Urothelium cell line (cell line): ENCODE measurements at regions not wholly inside any gene's neighbourhood (a gene's known extent, or its start where the extent isn't known, plus 50 kb on each side); places are given as distances from the start of the nearest gene placed in this dataset.

ENCODE experiments used
- DNase-seq: peaks from one replicate; pipeline ENCODE4 v3.0.0; 2011; ENCODE audit warnings: low spot score, mixed read lengths
- FAIRE-seq: peaks from 2 replicates; lab custom pipeline; 2011; peaks lifted over from hg19 to GRCh38; lab: Jason Lieb, UNC

DNA sequence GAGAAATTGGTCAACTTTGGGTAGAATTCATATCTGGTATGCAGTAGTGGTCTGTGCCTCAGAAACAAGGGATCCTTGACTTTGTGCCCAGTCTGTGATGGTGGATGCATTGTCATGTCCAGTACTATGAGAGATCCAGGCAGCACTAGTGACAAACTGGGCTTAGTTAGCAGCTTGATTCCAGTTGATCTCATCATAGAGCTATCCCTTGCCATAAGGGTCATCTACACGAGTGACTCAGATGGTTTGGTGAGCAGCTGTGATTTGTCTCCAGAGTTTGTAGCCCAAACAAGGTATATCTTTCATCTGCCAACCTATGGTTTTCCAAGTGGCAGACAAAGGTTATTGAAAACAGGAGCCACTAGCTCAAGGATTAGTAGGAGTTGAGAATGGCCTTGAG, 298.8 kb downstream of the GBA3 start:
- FAIRE-seq (no peak), DNase-seq (no peak)

DNA sequence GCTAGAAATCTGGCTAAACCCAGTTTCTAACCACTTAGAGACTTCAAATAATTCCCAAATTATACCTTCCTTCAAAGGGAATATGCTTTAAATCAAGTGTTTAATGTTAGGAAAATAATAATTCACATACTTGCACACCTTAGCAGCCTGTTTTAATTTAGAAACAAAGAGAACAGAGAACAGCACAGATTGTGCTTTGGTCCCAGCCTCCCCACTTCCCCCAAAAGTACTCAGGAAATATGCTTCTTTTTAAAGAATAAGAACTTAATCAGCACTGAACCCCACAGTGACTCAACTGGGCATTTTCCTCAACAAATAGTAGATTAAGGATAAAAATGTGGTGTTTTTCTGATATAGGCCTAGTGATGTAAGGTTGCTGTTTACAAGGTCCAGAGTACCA, 295.8 kb downstream of the GBA3 start:
- FAIRE-seq (no peak), DNase-seq (no peak)

DNA sequence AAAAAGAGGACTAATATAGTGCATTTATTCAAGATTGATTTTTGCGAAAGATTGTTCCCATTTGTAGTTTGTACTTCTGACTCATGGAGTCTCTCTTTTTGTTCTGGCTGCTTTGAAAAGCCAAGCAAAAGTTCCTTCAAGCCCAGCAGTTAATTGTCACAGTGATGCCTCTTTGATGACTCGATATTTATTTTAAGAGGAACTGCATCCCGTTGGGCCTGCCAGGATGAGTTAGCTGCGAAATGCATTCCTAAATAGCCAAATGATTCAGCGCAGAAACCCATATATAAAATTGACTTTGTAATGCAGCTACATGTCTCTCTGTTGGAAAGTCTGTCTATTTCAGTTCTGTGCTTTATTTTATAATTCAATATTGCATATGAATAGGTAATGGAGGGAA, 295.1 kb downstream of the GBA3 start:
- DNase-seq (no peak), FAIRE-seq (no peak)

DNA sequence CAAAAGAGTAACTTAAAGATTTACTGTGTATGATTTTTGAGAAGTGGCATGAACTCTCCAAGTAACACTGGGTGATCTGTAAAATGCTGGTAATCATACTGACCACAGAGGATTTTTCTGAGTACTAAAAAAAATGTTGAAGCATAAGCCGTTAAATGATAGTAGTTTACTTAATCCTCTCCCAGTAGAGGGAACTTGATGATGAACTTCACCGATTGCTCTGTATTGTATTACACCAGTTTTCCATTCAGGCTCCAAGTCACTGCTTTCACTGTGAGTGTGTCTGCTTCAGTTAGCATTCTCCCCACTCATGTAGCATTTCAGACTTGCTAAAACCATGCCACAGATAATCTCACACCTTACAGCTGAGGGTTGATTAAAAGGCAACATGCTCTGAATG, 294.1 kb downstream of the GBA3 start:
- FAIRE-seq = no peak
- DNase-seq = no peak

DNA sequence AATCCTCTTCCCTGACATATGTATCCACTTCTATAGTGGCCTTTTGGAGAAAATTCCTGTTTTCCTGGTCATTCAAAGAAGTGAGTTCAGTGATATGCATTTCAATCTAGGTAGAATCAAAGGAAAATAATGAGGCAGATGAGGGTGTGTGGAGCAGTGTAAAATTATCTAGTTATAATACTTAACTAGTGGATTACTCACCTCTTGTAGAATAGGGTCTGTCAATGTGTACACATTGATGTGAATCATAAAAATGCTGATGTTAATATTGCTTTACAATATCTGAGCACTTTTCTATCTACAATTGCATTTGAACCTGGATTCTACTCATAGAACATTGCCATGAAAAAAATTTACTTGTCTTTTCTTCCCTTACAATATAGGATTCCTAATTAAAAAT, 293.5 kb downstream of the GBA3 start:
- no peak for DNase-seq
- FAIRE-seq = no peak

DNA sequence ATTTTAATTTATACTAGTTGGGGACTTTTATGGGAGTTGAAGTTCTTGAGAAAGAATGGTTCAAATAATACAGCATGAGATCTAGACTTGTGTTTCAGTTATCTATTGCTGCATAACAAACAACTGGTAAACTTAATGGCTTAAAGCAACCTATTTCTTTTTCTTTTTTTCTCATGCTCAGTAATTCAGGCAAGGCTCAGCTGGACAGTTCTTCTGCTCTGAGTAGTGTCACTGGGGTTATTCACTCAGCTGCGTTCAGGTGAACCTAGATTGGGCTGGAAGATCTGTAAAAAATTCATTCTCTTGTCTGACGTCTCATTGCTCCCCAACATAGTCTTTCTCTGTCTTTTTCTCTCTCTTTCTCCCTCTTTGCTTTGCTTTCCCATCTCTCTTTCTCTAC, 291.7 kb downstream of the GBA3 start:
- no peak for DNase-seq
- no peak for FAIRE-seq

DNA sequence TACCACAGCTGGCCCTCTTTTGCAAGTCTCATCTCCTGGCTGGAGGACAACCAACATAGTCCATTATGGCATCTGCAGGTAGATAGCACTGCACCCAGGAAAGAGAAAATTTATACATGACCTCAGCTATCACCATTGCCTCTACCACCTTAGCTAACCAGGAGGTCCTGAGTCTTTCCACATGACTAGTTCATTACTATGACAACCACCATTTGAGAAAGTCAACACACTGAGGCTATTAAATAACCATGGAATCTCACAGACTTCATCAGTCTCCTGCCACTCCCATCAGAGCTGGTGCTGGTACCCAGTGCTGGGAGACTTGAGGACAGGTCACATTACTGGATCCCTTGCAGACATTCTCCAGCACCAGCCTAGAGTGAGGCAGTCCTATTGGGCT, 285.9 kb downstream of the GBA3 start:
- no peak for DNase-seq
- no peak for FAIRE-seq

DNA sequence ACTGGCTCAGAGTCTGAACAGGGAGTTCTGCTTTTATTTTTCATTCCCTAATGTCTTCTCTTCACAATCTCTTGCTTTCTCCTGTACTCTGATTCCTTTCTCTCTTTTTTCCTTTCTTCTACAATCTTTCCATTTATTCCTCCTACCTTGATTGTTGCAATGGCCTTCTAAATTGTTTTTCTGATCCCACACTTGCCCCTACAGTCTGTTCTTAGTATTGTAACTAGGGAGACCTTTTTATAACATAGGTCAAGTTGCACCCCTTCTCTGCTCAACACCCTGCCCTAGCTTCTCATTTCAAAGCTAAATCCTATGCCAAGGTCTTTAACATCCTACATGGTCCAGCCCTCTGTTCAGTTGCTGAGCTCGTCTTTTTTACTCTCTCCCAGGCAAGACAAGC, 277.9 kb downstream of the GBA3 start:
- DNase-seq (no peak), FAIRE-seq (no peak)

DNA sequence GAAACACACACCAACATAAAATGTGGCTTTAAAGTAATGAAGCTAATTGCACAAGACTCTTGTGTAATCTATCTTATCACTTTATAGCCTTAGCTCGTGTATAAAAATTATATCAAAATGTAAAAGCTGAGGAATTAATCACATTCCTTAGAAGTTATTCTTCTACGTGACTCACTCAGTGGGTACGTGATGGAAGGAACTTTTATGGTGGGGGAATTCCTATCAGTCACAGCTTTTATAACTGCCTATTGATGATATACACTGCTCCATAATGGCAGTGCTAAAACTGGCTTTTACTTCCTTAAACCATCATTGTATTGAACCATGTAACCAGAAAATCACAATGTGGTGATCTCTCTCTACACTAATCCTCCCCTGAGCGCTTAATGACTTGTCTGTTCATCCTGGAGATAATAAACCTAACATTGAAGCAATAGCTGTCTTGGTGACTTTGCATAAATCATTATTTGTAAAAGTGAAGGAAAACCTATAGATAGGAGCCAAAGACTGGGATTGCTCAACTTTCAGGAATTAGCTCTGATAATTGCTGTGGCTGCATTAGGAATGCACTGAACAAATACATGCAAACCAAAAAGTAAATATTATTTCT, 276.7 kb downstream of the GBA3 start:
- peak; percentile 4 for DNase-seq
- no peak for FAIRE-seq

DNA sequence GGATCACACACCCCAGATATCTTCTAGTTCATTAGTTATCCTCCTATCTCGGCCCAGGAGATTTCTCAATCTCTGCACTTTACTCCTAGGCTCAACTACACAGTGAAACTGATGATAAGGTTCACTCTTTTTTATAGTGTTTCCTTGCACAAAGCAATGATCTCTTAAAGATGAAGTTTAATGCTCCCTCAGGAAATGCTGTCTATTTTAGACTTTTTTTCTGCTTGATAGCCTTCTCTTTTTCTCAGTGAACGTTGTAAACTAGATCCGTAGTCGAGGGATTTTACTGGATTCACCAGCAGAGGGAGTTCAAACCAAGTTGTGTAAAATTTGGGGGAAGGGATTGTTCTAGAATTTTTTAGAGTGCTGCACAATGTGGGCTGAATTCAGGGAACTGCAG, 269.6 kb downstream of the GBA3 start:
- peak; percentile 5 for DNase-seq

DNA sequence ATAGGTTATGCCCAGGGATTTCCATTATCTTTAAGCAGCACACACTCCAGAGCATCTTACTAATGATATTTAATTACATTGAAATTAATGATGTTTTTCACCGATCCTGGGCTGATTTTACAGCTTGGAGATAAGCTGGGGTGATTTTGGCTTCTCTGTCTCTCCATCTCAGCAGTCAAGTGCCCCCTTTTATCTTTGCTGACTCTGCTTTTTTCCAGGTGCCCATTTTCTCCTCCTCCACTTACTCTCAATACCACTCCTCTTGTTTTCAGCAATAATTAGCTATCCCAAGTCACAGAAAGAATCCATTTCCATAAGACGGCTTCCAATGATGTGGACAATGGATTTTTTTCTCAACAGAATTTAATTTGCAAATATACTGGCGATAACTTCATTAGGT, 266.7 kb downstream of the GBA3 start:
- no peak for DNase-seq
- no peak for FAIRE-seq

More for the DNA sequence above, 269.6 kb downstream of the GBA3 start:
- no peak for FAIRE-seq

DNA sequence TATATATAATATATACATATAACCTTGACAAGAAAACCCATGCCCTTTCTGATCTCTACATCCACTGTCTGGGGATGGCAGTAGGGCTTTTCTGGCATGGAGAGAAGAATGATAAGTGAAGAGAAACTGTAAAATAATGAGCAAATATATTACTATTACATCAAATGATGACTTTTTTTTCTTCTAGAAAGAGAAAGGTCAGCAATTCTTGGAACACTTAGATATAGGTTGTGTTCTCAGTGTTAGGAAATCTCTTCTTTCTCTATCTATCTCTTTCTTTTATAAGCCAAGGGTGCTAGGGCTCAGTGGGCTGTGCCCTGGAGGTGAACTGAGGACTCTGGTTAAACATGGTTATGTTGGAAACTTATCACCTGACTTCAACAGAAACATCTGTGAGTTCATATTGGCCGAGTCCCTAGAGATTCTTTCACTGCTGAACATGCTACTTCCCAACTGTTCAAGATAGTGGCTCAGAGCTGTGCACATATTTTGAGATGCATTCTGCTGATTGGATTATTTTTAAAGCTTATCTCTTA, 265.1 kb downstream of the GBA3 start:
- DNase-seq (no peak), FAIRE-seq (no peak)

DNA sequence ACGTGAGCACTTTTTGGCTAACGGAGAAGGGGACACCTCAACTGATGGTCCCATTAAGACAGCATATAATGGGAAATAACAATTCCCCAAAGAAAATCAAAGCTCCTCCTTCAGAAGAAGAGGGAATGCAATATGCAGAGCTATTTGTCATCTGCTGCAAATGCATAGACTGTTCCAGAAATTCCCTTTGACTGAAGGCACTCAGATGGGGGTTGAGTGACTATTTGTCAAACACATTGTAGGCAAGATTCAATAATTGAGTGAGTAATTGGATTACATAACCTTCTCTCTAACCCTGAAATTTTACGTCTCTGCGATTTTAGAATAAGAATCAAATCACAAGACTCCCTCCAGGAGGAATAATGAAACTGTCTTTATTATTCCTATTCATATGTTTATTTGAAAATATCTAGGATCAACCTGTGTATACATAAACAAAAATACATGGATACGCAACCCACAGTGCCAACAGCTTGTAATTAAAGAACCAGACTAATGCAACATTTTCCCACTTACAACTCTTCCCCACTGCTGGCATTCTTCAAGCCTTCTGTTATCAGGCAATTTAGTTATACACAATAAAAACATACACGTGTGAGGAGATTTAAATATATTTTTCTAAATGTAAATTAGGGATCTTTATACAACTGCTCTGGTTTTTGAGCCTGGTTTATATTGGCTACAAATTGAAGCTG, 256.6 kb downstream of the GBA3 start:
- no peak for FAIRE-seq
- no peak for DNase-seq

DNA sequence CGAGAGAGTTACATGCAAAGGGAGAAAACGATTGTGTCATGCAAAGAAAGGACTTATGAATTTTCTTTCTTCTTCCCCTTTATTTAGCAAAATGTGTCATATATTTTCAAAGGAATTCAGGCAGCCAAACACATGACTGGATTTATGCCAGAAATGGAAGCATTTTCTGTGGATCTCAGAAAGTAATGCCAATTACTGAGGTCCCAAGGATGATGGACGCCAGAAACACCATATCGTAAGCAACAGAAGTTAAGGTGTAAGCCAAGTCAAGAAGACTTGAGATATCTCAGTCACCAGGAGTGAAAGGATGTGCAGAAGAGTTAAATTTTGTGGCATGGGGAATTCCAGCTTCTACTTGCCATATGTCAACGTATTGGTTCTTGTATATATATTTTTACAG, 255.1 kb downstream of the GBA3 start:
- no peak for FAIRE-seq

DNA sequence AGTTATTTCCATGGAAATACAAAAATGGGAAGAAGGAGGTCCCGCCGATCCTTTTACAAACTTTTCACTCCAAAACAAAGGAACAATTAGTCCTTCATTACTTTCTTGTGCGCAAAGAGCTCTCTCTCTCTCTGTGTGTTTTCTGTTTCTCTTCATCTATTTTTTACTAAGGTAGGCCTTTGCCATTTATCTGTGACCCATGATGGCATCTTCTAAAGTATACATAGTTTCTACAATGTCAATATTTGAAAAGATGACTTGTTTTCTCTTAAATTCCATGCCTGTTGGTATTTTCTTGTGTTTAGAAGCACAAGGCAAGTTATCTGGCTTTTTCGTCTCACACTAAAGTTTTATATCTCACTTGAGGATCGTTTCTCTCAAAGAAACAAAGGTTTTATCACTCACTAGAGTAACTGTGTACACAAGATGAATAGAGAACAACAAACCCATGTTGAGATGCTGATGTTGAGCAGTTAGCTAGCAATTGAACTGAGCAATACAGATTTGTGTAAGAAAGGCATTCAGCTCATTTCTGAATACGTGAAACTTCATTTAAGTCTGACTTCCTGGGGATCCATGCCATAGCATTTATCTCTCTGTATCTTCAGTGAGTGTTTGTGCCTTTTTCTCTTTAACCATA, 250.3 kb downstream of the GBA3 start:
- no peak for DNase-seq
- FAIRE-seq = no peak

More for the DNA sequence above, 255.1 kb downstream of the GBA3 start:
- no peak for DNase-seq

DNA sequence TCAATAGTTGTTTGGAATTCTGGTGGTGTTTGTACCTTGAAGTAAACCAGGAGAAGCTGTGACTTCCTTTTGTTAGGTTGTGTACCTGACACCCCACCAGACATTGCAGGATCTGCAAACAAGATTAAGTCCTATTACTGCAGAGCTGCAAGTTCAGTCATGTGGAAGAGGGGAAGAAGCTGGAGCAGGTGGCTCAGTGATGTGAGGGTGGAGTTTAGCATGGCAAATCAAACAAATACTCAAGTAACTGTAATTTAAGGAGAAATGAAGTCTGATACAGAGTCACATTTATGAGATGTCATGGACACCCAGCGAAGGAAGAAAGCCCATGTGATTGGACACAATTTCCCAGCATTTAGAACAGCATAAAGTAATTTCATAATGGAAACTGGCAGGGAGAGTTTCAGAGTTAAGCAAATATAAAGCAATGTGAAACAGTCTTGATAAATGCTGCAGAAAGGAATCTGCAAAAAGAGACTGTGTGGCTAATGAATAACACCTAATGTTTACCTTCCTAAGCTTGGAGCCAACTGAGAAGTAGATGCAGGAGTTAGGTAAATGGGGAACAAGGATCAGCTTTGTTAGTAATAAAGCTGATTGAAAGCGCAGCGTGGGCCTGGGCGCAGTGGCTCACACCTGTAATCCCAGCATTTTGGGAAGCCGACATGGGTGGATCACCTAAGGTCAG, 249.1 kb downstream of the GBA3 start:
- DNase-seq (no peak), FAIRE-seq (no peak)

DNA sequence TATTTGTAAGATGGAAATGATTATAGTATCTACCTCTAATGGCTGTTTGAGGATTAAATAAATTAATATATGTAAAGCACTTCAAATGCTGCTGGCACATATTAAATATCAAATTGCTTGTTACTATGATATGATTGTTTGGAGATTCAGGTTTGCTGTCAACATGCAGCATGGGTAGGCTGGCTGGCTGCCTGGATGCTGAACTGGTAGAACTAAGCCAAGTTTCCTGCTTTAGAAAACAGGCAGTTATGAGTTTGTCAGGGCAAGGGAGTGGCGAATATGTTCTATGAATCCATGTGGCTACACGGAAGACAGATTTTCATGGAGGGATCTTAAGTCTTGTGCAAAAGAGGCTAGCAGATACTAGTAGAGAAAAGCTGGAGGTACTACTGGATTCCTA, 239.6 kb downstream of the GBA3 start:
- DNase-seq (no peak), FAIRE-seq (no peak)

DNA sequence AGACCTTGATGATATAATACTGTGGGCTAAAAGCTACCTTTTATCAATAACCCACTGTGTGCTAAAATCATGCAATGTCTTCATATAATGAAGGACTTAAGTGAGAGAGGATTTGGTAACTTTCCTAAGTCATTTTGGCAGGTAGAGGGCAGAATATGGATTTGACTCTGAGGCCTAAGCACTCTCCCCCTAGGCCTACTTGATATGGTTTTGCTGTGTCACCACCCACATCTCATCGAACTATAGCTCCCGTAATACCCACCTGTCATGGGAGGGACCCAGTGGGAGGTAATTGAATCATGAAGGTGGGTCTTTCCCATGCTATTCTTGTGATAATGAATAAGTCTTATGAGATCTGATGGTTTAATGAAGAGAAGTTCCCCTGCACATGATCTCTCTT, 229.7 kb downstream of the GBA3 start:
- DNase-seq (no peak), FAIRE-seq (no peak)

DNA sequence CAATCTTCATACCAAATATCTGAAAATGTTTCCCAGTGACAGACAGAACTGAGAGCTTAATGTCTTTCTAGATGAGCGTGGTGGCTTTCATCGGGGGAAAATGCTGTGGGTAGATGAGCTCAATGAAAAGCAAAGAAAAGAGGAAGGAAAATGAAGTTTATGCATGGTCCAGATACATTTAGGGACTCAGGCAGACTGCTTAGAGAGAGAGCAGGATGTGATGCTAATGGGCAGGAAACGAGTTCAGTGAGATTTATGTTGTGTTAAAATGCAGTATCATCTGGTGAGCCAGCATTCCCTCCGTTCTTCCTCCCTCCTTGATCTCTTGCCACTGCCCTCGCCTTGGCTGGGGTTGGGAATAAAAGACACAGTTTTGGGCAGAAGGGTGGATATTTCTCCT, 229.2 kb downstream of the GBA3 start:
- FAIRE-seq (no peak), DNase-seq (no peak)

DNA sequence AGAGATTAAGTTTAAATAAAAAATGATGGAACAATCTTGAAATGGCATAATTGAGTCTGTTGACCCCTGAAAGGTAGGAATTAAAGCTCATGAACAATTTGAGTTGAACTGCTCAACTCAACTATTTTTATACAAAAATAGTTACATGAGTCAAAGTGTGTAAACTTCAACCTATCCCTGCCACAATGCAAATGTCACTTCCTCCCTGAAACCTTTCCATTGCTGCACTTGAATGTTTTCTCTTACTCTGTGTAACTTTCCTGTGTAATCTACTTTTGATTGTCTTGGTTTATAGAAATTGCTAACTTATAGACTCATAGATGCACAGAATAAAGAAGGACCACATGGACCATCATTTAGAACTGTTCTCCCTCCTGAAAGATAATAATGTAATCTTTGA, 218.5 kb downstream of the GBA3 start:
- FAIRE-seq (no peak), DNase-seq (no peak)

DNA sequence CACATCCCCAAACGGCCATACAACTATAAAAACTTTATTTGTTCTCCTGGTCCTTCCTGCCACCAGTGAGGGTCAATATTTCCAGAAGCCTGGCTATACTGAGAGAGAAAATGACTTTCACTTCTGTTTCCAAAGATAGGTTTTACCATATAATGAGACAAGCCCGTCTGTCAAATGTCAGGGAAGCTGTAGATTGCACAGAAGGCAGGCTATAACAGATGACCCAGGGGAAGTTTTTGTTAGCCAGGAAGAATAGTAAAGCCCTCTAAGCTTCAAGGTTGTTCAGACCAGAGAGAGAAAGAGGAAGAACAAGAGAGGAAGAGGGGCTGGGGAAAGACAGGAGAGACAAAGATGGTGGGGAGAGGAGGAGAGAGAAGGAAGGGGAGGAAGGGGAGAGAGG, 217.5 kb downstream of the GBA3 start:
- FAIRE-seq = no peak
- DNase-seq = no peak

DNA sequence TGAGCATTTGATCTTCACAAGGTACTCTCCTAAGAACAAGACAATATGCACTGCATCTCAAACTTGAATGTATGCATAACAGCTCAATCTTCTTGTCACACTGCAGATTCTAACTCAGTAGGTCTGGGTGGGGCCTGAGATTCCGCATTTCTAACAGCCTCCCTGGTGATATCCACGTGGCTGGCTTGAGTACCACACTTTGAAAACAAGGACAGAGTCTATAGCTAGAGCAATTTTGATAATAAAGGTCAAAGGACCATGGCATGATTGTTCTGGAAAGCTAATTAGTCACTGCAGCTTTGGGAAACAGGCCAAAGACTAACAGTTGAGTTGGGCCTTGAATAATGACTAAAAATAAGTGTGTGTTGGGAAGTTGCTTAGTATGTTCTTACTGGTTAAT, 213.3 kb downstream of the GBA3 start:
- no peak for FAIRE-seq
- DNase-seq = no peak
